ENCODE measurements at regions not wholly inside any gene's neighbourhood (a gene's known extent, or its start where the extent isn't known, plus 50 kb on each side); places are given as distances from the start of the nearest gene placed in this dataset.

DNA sequence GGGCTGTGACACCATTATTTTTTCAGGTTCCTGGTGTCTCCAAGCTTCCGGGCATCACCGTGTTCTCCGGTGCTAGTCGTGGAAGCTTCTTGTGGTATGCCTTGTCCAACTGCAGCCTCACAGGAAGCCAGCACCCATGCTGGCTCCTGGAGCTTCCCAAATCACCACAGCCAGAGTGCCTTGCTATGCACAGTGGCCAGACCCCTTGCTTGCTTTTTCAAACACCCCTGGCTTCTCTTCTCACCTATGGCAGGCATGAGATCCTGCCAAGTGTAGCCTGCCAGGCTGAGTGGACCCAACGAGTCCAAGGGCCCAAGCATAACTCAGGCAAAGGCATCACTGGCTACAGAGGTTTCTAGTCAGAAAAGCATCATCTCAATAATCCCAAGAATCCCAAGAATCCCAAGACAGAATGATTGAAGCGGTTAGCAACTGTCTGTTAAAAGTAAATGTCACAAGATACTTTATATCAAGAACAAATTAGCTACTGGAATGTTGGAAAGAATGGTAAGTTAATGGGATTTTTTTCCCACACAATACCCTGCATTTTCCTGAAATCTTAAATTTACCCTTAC is 1522.9 kb downstream of the PCDH18 start:
- Histone ChIP-seq H3K27me3 (ENCODE audit: low read length) (no peaks in the 10 kb centered on the region), H3K79me2 (ENCODE audit: insufficient read depth, low read length) (no peaks in the 10 kb centered on the region), H3K27ac (ENCODE audit: low read depth, low read length) (no peak overlapping the region), H4K20me1 (ENCODE audit: low read depth, low read length) (no peaks in the 10 kb centered on the region), H3K9ac (ENCODE audit: low read length) (no peak overlapping the region), H2AFZ (ENCODE audit: low read depth, low read length, severe bottlenecking) (no peak overlapping the region), H3K4me3 (ENCODE audit: insufficient read depth, low read length, poor library complexity, severe bottlenecking) (no peak overlapping the region), H3K4me2 (ENCODE audit: low read depth, low read length, poor library complexity, severe bottlenecking) (no peak overlapping the region), H3K9me2 (replicated peaks; ENCODE audit: insufficient read depth, low read length) (no peaks in the 10 kb centered on the region), H3F3A (ENCODE audit: insufficient read depth) (no peaks in the 10 kb centered on the region), H3K9me3 (ENCODE audit: insufficient read depth, low read length) (no peaks in the 10 kb centered on the region), H3K36me3 (ENCODE audit: low read length) (no peaks in the 10 kb centered on the region)
- TF ChIP-seq CTCF (IDR thresholded peaks at IDR 0.05; ENCODE audit: insufficient read depth, low read length, poor library complexity, severe bottlenecking), result no peak
- no peak for TF ChIP-seq EZH2phosphoT487 (conservative IDR thresholded peaks at IDR 0.05; ENCODE audit: low read length)

- H3K9me3 ChIP-seq (ENCODE audit: insufficient read depth, low read length), result no peaks in the 10 kb centered on the region
- H3K9me2 ChIP-seq (replicated peaks; ENCODE audit: insufficient read depth, low read length), result no peaks in the 10 kb centered on the region
- H3K79me2 ChIP-seq (ENCODE audit: insufficient read depth, low read length), result no peaks in the 10 kb centered on the region
- TF ChIP-seq CTCF (IDR thresholded peaks at IDR 0.05; ENCODE audit: insufficient read depth, low read length, poor library complexity, severe bottlenecking), result no peak
- no peak for TF ChIP-seq EZH2phosphoT487 (conservative IDR thresholded peaks at IDR 0.05; ENCODE audit: low read length)
- H3K27ac ChIP-seq (ENCODE audit: low read depth, low read length), result no peak overlapping the region
- H3K36me3 ChIP-seq (ENCODE audit: low read length), result no peaks in the 10 kb centered on the region
- H3K9ac ChIP-seq (ENCODE audit: low read length), result no peak overlapping the region
- H3K4me2 ChIP-seq (ENCODE audit: low read depth, low read length, poor library complexity, severe bottlenecking), result no peak overlapping the region
- no peaks in the 10 kb centered on the region for H3K27me3 ChIP-seq (ENCODE audit: low read length)
- H3K4me3 ChIP-seq (ENCODE audit: insufficient read depth, low read length, poor library complexity, severe bottlenecking), result no peak overlapping the region
- H4K20me1 ChIP-seq (ENCODE audit: low read depth, low read length), result no peaks in the 10 kb centered on the region
- no peaks in the 10 kb centered on the region for H3F3A ChIP-seq (ENCODE audit: insufficient read depth)
- no peak overlapping the region for H2AFZ ChIP-seq (ENCODE audit: low read depth, low read length, severe bottlenecking)
These were observed 1524.3 kb downstream of the PCDH18 start for GRCh38 chr4:136007991-136008390.

GRCh38 chr4:136002316-136002715 is 1530.0 kb downstream of the PCDH18 start:
- Histone ChIP-seq H3K9ac (ENCODE audit: low read length) (no peak overlapping the region), H2AFZ (ENCODE audit: low read depth, low read length, severe bottlenecking) (no peak overlapping the region), H3K9me3 (ENCODE audit: insufficient read depth, low read length) (no peaks in the 10 kb centered on the region), H3F3A (ENCODE audit: insufficient read depth) (no peaks in the 10 kb centered on the region), H4K20me1 (ENCODE audit: low read depth, low read length) (no peaks in the 10 kb centered on the region), H3K4me2 (ENCODE audit: low read depth, low read length, poor library complexity, severe bottlenecking) (no peak overlapping the region), H3K9me2 (replicated peaks; ENCODE audit: insufficient read depth, low read length) (no peaks in the 10 kb centered on the region), H3K27ac (ENCODE audit: low read depth, low read length) (no peak overlapping the region), H3K27me3 (ENCODE audit: low read length) (no peaks in the 10 kb centered on the region), H3K4me3 (ENCODE audit: insufficient read depth, low read length, poor library complexity, severe bottlenecking) (no peak overlapping the region), H3K36me3 (ENCODE audit: low read length) (no peaks in the 10 kb centered on the region), H3K79me2 (ENCODE audit: insufficient read depth, low read length) (no peaks in the 10 kb centered on the region)
- no peak for TF ChIP-seq CTCF (IDR thresholded peaks at IDR 0.05; ENCODE audit: insufficient read depth, low read length, poor library complexity, severe bottlenecking)
- TF ChIP-seq EZH2phosphoT487 (conservative IDR thresholded peaks at IDR 0.05; ENCODE audit: low read length), result no peak

All from SU-DHL-6 (cell line).